GM19351 (cell line): ENCODE measurements at regions not wholly inside any gene's neighbourhood (a gene's known extent, or its start where the extent isn't known, plus 50 kb on each side); places are given as distances from the start of the nearest gene placed in this dataset.
"Not testable (repeated sequence)": the region's sequence is repeated elsewhere in the genome, so short reads cannot be mapped to it uniquely, and the experiment has no call there.

Experiments used
- ATAC-seq: cut with Tn5 transposase; IDR thresholded peaks from one replicate; pipeline ENCODE4 v1.9.1; 2021; ENCODE audit warnings: mild to moderate bottlenecking, moderate library complexity; ENCODE audit not compliant: unreplicated experiment

GRCh38 chr7:145481985-145482384, 634.6 kb upstream of the CNTNAP2 start:
- ATAC-seq = no peak

- no peak for ATAC-seq
Observed at GRCh38 chr7:145478541-145478940, 638.1 kb upstream of the CNTNAP2 start.

- no peak for ATAC-seq
Observed at GRCh38 chr7:145474009-145474686, 638.3 kb upstream of the TPK1 start.

- ATAC-seq = no peak
Observed at GRCh38 chr7:145471883-145472282, 636.0 kb upstream of the TPK1 start.

- ATAC-seq = no peak
Observed at GRCh38 chr7:145464287-145464686, 628.4 kb upstream of the TPK1 start.

GRCh38 chr7:145462463-145462862, 626.6 kb upstream of the TPK1 start:
- ATAC-seq = no peak

GRCh38 chr7:145434811-145435210, 599.0 kb upstream of the TPK1 start:
- ATAC-seq = no peak

- no peak for ATAC-seq
Observed at GRCh38 chr7:145431834-145432233, 596.0 kb upstream of the TPK1 start.

- ATAC-seq = not testable (repeated sequence)
Observed at GRCh38 chr7:145418481-145418880, 582.6 kb upstream of the TPK1 start.

- ATAC-seq = no peak
Observed at GRCh38 chr7:145411066-145411465, 575.2 kb upstream of the TPK1 start.

- no peak for ATAC-seq
Observed at GRCh38 chr7:145398758-145399157, 562.9 kb upstream of the TPK1 start.

GRCh38 chr7:145394126-145394525, 558.3 kb upstream of the TPK1 start:
- no peak for ATAC-seq

- ATAC-seq = no peak
Observed at GRCh38 chr7:145382762-145383161, 546.9 kb upstream of the TPK1 start.

GRCh38 chr7:145378197-145378596, 542.3 kb upstream of the TPK1 start:
- peak; percentile 62 for ATAC-seq

- ATAC-seq = no peak
Observed at GRCh38 chr7:145360511-145361100, 524.8 kb upstream of the TPK1 start.

- no peak for ATAC-seq
Observed at GRCh38 chr7:145350334-145350733, 514.5 kb upstream of the TPK1 start.

- ATAC-seq = not testable (repeated sequence)
Observed at GRCh38 chr7:145349452-145349851, 513.6 kb upstream of the TPK1 start.

- ATAC-seq = no peak
Observed at GRCh38 chr7:145347271-145347670, 511.4 kb upstream of the TPK1 start.

GRCh38 chr7:145339319-145339718, 503.5 kb upstream of the TPK1 start:
- no peak for ATAC-seq

- no peak for ATAC-seq
Observed at GRCh38 chr7:145331522-145331921, 495.7 kb upstream of the TPK1 start.

GRCh38 chr7:145331076-145331475, 495.2 kb upstream of the TPK1 start:
- no peak for ATAC-seq

GRCh38 chr7:145327646-145328045, 491.8 kb upstream of the TPK1 start:
- ATAC-seq = no peak

- no peak for ATAC-seq
Observed at GRCh38 chr7:145324081-145324480, 488.2 kb upstream of the TPK1 start.
